ENCODE measurements at regions not wholly inside any gene's neighbourhood (a gene's known extent, or its start where the extent isn't known, plus 50 kb on each side); places are given as distances from the start of the nearest gene placed in this dataset.

GRCh38 chr12:47387994-47388393 lies 308.2 kb upstream of the AMIGO2 start:
- ATAC-seq (ENCODE audit: low read depth) (no peak), DNase-seq (ENCODE audit: low spot score) (no peak)
- Histone ChIP-seq H3K4me1 (ENCODE audit: insufficient read depth, poor library complexity, severe bottlenecking) (peaks cover 15% of the 10 kb centered on the region), H3K9me3 (ENCODE audit: severe bottlenecking) (no peaks in the 10 kb centered on the region), H3K27me3 (ENCODE audit: insufficient read depth, poor library complexity, severe bottlenecking) (no peaks in the 10 kb centered on the region), H3K27ac (ENCODE audit: poor library complexity, severe bottlenecking) (no peak overlapping the region), H3K4me3 (ENCODE audit: severe bottlenecking) (no peak overlapping the region), H3K36me3 (ENCODE audit: low read depth) (no peaks in the 10 kb centered on the region)
- TF ChIP-seq CTCF (IDR thresholded peaks at IDR 0.05; ENCODE audit: poor library complexity, severe bottlenecking): no peak

GRCh38 chr12:47385653-47386052 lies 305.9 kb upstream of the AMIGO2 start:
- no peak for TF ChIP-seq CTCF (IDR thresholded peaks at IDR 0.05; ENCODE audit: poor library complexity, severe bottlenecking)
- ATAC-seq (ENCODE audit: low read depth) (no peak), DNase-seq (ENCODE audit: low spot score) (no peak)
- Histone ChIP-seq H3K9me3 (ENCODE audit: severe bottlenecking) (no peaks in the 10 kb centered on the region), H3K4me1 (ENCODE audit: insufficient read depth, poor library complexity, severe bottlenecking) (peaks cover 10% of the 10 kb centered on the region), H3K4me3 (ENCODE audit: severe bottlenecking) (no peak overlapping the region), H3K27ac (ENCODE audit: poor library complexity, severe bottlenecking) (no peak overlapping the region), H3K27me3 (ENCODE audit: insufficient read depth, poor library complexity, severe bottlenecking) (no peaks in the 10 kb centered on the region), H3K36me3 (ENCODE audit: low read depth) (no peaks in the 10 kb centered on the region)

- Histone ChIP-seq H3K36me3 (ENCODE audit: low read depth) (no peaks in the 10 kb centered on the region), H3K27me3 (ENCODE audit: insufficient read depth, poor library complexity, severe bottlenecking) (no peaks in the 10 kb centered on the region), H3K4me3 (ENCODE audit: severe bottlenecking) (no peak overlapping the region), H3K27ac (ENCODE audit: poor library complexity, severe bottlenecking) (no peak overlapping the region), H3K9me3 (ENCODE audit: severe bottlenecking) (no peaks in the 10 kb centered on the region), H3K4me1 (ENCODE audit: insufficient read depth, poor library complexity, severe bottlenecking) (peaks cover 10% of the 10 kb centered on the region)
- no peak for TF ChIP-seq CTCF (IDR thresholded peaks at IDR 0.05; ENCODE audit: poor library complexity, severe bottlenecking)
- DNase-seq (ENCODE audit: low spot score) (no peak), ATAC-seq (ENCODE audit: low read depth) (no peak)
Measured at GRCh38 chr12:47383942-47384341, 304.2 kb upstream of the AMIGO2 start.

- Histone ChIP-seq H3K9me3 (ENCODE audit: severe bottlenecking) (no peaks in the 10 kb centered on the region), H3K27me3 (ENCODE audit: insufficient read depth, poor library complexity, severe bottlenecking) (no peaks in the 10 kb centered on the region), H3K27ac (ENCODE audit: poor library complexity, severe bottlenecking) (no peak overlapping the region), H3K36me3 (ENCODE audit: low read depth) (no peaks in the 10 kb centered on the region), H3K4me3 (ENCODE audit: severe bottlenecking) (no peak overlapping the region), H3K4me1 (ENCODE audit: insufficient read depth, poor library complexity, severe bottlenecking) (peaks cover 16% of the 10 kb centered on the region)
- DNase-seq (ENCODE audit: low spot score) (no peak), ATAC-seq (ENCODE audit: low read depth) (no peak)
- TF ChIP-seq CTCF (IDR thresholded peaks at IDR 0.05; ENCODE audit: poor library complexity, severe bottlenecking): peak; percentile 7
Measured at GRCh38 chr12:47382305-47382704, 302.5 kb upstream of the AMIGO2 start.

- H3K27ac ChIP-seq (ENCODE audit: poor library complexity, severe bottlenecking): no peak overlapping the region
- no peaks in the 10 kb centered on the region for H3K27me3 ChIP-seq (ENCODE audit: insufficient read depth, poor library complexity, severe bottlenecking)
- TF ChIP-seq CTCF (IDR thresholded peaks at IDR 0.05; ENCODE audit: poor library complexity, severe bottlenecking): no peak
- DNase-seq (ENCODE audit: low spot score): no peak
- no peak overlapping the region for H3K4me3 ChIP-seq (ENCODE audit: severe bottlenecking)
- H3K36me3 ChIP-seq (ENCODE audit: low read depth): no peaks in the 10 kb centered on the region
- peaks cover 10% of the 10 kb centered on the region for H3K4me1 ChIP-seq (ENCODE audit: insufficient read depth, poor library complexity, severe bottlenecking)
- H3K9me3 ChIP-seq (ENCODE audit: severe bottlenecking): no peaks in the 10 kb centered on the region
- ATAC-seq (ENCODE audit: low read depth): no peak
Measured at GRCh38 chr12:47378907-47379306, 299.1 kb upstream of the AMIGO2 start.

All from RWPE2 (cell line).